HEK293T (cell line): ENCODE measurements at regions not wholly inside any gene's neighbourhood (a gene's known extent, or its start where the extent isn't known, plus 50 kb on each side); places are given as distances from the start of the nearest gene placed in this dataset.

Source experiments
- BHLHE40 ChIP-seq: fragments of 450-650 bp; IDR thresholded peaks from 2 replicates; pipeline ENCODE4 v1.6.1; 2016; ENCODE audit warnings: mild to moderate bottlenecking, moderate library complexity, borderline replicate concordance
- ELF4 ChIP-seq: fragments of 450-650 bp; IDR thresholded peaks from 2 replicates; pipeline ENCODE4 v1.6.1; 2017; ENCODE audit warnings: antibody characterized with exemption
- FOXA1 ChIP-seq: fragments of 450-650 bp; IDR thresholded peaks from 2 replicates; pipeline ENCODE4 v1.6.1; 2016; ENCODE audit warnings: mild to moderate bottlenecking
- FOXK2 ChIP-seq: fragments of 450-650 bp; IDR thresholded peaks from 2 replicates; pipeline ENCODE4 v1.6.1; 2016; ENCODE audit warnings: mild to moderate bottlenecking
- FOXM1 ChIP-seq: fragments of 450-650 bp; IDR thresholded peaks from 2 replicates; pipeline ENCODE4 v1.6.1; 2017; ENCODE audit warnings: mild to moderate bottlenecking, borderline replicate concordance
- HDGF ChIP-seq: fragments of 450-650 bp; IDR thresholded peaks from 2 replicates; pipeline ENCODE4 v1.6.1; 2017; ENCODE audit warnings: antibody characterized with exemption, borderline replicate concordance
- LEF1 ChIP-seq: fragments of 450-650 bp; IDR thresholded peaks from 2 replicates; pipeline ENCODE4 v1.6.1; 2017; ENCODE audit warnings: mild to moderate bottlenecking, borderline replicate concordance
- NFRKB ChIP-seq: fragments of 450-650 bp; IDR thresholded peaks from 2 replicates; pipeline ENCODE4 v1.6.1; 2016; ENCODE audit warnings: mild to moderate bottlenecking, moderate library complexity
- SP1 ChIP-seq: fragments of 450-650 bp; IDR thresholded peaks from 2 replicates; pipeline ENCODE4 v1.6.1; 2017
- SUZ12 ChIP-seq: fragments of 450-650 bp; IDR thresholded peaks from 2 replicates; pipeline ENCODE4 v1.6.1; 2016; ENCODE audit warnings: mild to moderate bottlenecking
- TARDBP ChIP-seq: fragments of 450-650 bp; IDR thresholded peaks from 2 replicates; pipeline ENCODE4 v1.6.1; 2016
- ZNF384 ChIP-seq: fragments of 450-650 bp; IDR thresholded peaks from 2 replicates; pipeline ENCODE4 v1.6.1; 2016
- TF ChIP-seq, protein P1 (sequence below): fragments of 450-650 bp; IDR thresholded peaks from 2 replicates; pipeline ENCODE4 v1.6.1; 2016

DNA sequence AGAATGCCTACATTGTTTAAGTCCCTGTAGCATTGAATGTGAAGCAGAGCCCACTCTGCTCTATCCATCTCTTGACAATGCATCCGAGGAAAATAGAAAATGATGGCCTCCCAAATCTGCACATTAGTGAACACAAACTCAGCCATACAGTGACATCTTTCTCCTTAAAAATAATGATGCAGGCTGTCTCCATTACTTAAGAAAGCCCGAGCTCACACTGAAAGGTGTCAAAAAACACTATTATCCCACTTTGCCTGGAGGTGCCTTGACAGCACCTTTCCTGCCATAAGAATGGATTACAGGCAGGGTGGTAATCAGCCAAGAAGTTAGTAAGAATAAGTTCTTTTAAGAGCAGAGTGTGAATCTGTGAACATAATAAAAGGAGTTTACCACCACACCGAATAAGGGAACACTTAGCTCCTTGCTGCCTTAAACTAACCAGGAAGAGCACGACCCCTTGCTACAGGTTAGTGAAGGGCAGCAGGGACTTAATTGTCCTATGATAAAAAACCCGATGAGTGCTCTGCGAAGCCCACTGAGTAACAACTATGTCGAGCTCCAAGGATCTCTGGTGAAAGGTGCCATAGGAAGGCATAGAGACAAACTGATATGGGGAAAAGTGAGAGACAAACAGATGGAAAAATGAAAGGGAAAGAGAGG, 123.2 kb upstream of the TUSC7 start:
- TF ChIP-seq FOXK2: no peak
- TF ChIP-seq BHLHE40: no peak
- TF ChIP-seq FOXM1: no peak
- no peak for TF ChIP-seq SP1
- no peak for TF ChIP-seq NFRKB
- no peak for TF ChIP-seq ELF4
- no peak for TF ChIP-seq ZNF384
- no peak for TF ChIP-seq SUZ12
- no peak for TF ChIP-seq LEF1
- TF ChIP-seq TARDBP: no peak
- TF ChIP-seq HDGF: no peak
- TF ChIP-seq FOXA1: no peak
- TF ChIP-seq, protein P1, sequence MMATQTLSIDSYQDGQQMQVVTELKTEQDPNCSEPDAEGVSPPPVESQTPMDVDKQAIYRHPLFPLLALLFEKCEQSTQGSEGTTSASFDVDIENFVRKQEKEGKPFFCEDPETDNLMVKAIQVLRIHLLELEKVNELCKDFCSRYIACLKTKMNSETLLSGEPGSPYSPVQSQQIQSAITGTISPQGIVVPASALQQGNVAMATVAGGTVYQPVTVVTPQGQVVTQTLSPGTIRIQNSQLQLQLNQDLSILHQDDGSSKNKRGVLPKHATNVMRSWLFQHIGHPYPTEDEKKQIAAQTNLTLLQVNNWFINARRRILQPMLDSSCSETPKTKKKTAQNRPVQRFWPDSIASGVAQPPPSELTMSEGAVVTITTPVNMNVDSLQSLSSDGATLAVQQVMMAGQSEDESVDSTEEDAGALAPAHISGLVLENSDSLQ: no peak
